Calu3 (cell line): ENCODE measurements at regions not wholly inside any gene's neighbourhood (a gene's known extent, or its start where the extent isn't known, plus 50 kb on each side); places are given as distances from the start of the nearest gene placed in this dataset.
"Not testable (repeated sequence)": the region's sequence is repeated elsewhere in the genome, so short reads cannot be mapped to it uniquely, and the experiment has no call there.

ENCODE experiments used
- BruUV-seq: library from RNA; stranded (reverse); fragments of 400-500 nt; replicated peaks from 2 replicates; lab custom pipeline; 2021; lab: Mats Ljungman, UMichigan
- CTCF ChIA-PET: fragments of 300-600 bp; sonication (Branson Sonifier 250); formaldehyde crosslinking; loops from one replicate; lab custom pipeline; 2022; ENCODE audit warnings: antibody characterized with exemption; lab: Charles Lee
- DNase-seq: peaks from one replicate; pipeline ENCODE4 v3.0.0; 2022
- H3K27ac Mint-ChIP-seq: one replicate; pipeline ENCODE4 v1.8.0; 2022; ENCODE audit warnings: mixed read lengths; ENCODE audit not compliant: unreplicated experiment
- H3K27me3 Mint-ChIP-seq: one replicate; pipeline ENCODE4 v1.8.0; 2022; ENCODE audit warnings: mixed read lengths; ENCODE audit not compliant: unreplicated experiment
- H3K36me3 Mint-ChIP-seq: one replicate; pipeline ENCODE4 v1.8.0; 2022; ENCODE audit warnings: mild to moderate bottlenecking, moderate library complexity, mixed read lengths; ENCODE audit not compliant: insufficient read depth, unreplicated experiment
- H3K4me1 Mint-ChIP-seq: one replicate; pipeline ENCODE4 v1.8.0; 2022; ENCODE audit warnings: mild to moderate bottlenecking, low read depth, mixed read lengths; ENCODE audit not compliant: unreplicated experiment
- H3K4me3 Mint-ChIP-seq: one replicate; pipeline ENCODE4 v1.8.0; 2022; ENCODE audit warnings: mild to moderate bottlenecking, low read depth, moderate library complexity, mixed read lengths; ENCODE audit not compliant: unreplicated experiment
- H3K9me3 Mint-ChIP-seq: one replicate; pipeline ENCODE4 v1.8.0; 2022; ENCODE audit warnings: low read depth, mixed read lengths; ENCODE audit not compliant: unreplicated experiment
- intact Hi-C: fragments of 100-400 bp; cut with micrococcal nuclease; formaldehyde crosslinking; loops from one replicate; pipeline ENCODE4 v1.10.0; 2022; ENCODE audit not compliant: unreplicated experiment
- TF ChIP-seq, protein P1 (sequence below): fragments of 200-600 bp; IDR thresholded peaks from one replicate; pipeline ENCODE4 v1.8.0; 2022; ENCODE audit warnings: antibody characterized with exemption; ENCODE audit not compliant: unreplicated experiment

- intact Hi-C loops, result no loop called here
- TF ChIP-seq, protein P1, sequence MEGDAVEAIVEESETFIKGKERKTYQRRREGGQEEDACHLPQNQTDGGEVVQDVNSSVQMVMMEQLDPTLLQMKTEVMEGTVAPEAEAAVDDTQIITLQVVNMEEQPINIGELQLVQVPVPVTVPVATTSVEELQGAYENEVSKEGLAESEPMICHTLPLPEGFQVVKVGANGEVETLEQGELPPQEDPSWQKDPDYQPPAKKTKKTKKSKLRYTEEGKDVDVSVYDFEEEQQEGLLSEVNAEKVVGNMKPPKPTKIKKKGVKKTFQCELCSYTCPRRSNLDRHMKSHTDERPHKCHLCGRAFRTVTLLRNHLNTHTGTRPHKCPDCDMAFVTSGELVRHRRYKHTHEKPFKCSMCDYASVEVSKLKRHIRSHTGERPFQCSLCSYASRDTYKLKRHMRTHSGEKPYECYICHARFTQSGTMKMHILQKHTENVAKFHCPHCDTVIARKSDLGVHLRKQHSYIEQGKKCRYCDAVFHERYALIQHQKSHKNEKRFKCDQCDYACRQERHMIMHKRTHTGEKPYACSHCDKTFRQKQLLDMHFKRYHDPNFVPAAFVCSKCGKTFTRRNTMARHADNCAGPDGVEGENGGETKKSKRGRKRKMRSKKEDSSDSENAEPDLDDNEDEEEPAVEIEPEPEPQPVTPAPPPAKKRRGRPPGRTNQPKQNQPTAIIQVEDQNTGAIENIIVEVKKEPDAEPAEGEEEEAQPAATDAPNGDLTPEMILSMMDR, result no peak
- Mint-ChIP-seq H3K36me3 (no peaks in the 10 kb centered on the region), H3K4me3 (no peak overlapping the region), H3K27ac (no peak overlapping the region), H3K27me3 (no peaks in the 10 kb centered on the region), H3K4me1 (no peaks in the 10 kb centered on the region), H3K9me3 (peaks cover under 1% of the 10 kb centered on the region)
- DNase-seq, result no peak
- CTCF ChIA-PET, result no interaction called here
- no TSS peak for BruUV-seq
These were observed 860.0 kb upstream of the ZEB2 start for GRCh38 chr2:145379934-145380333.

GRCh38 chr2:145374165-145374564 is 854.2 kb upstream of the ZEB2 start:
- intact Hi-C loops, result no loop called here
- Mint-ChIP-seq H3K27ac (no peak overlapping the region), H3K4me1 (no peaks in the 10 kb centered on the region), H3K27me3 (no peaks in the 10 kb centered on the region), H3K36me3 (no peaks in the 10 kb centered on the region), H3K9me3 (peaks cover 5% of the 10 kb centered on the region), H3K4me3 (no peak overlapping the region)
- CTCF ChIA-PET, result no interaction called here
- no peak for DNase-seq
- TF ChIP-seq, protein P1, result no peak
- no TSS peak for BruUV-seq

- H3K27me3 Mint-ChIP-seq, H3K36me3 Mint-ChIP-seq, H3K27ac Mint-ChIP-seq, H3K4me1 Mint-ChIP-seq, H3K9me3 Mint-ChIP-seq, BruUV-seq, intact Hi-C loops, H3K4me3 Mint-ChIP-seq, CTCF ChIA-PET, DNase-seq: not testable (repeated sequence)
These were observed 847.4 kb upstream of the ZEB2 start for GRCh38 chr2:145367334-145367733.

DNA sequence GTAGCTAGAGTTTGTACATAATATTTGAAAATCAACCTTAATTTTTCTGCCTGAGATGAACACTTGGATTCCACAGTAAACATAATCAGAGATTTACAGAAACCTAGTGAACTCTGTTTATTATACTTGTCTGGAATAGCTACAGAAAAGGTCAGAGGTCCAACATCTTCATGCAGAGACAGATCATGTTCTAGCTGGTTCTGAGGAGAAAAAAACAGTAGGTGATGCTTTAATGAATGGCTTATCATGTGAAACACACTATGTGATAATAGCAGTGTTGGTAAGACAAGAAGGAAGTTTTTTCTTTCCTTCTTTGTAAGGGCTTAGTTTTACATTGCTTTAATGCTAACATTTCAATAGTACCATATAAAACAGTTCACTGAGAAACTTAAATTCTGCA is 846.4 kb upstream of the ZEB2 start:
- CTCF ChIA-PET, result no interaction called here
- intact Hi-C loops, result no loop called here
- Mint-ChIP-seq H3K36me3 (no peaks in the 10 kb centered on the region), H3K27me3 (no peaks in the 10 kb centered on the region), H3K27ac (no peak overlapping the region), H3K4me3 (no peak overlapping the region), H3K9me3 (no peaks in the 10 kb centered on the region), H3K4me1 (no peaks in the 10 kb centered on the region)
- DNase-seq, result no peak
- TF ChIP-seq, protein P1, result no peak
- BruUV-seq, result no TSS peak

GRCh38 chr2:145360129-145360790 is 840.3 kb upstream of the ZEB2 start:
- no peak overlapping the region for H3K4me3 Mint-ChIP-seq
- no peaks in the 10 kb centered on the region for H3K27me3 Mint-ChIP-seq
- H3K27ac Mint-ChIP-seq, result no peak overlapping the region
- CTCF ChIA-PET, result no interaction called here
- TF ChIP-seq, protein P1, result no peak
- no peak for DNase-seq
- no peaks in the 10 kb centered on the region for H3K36me3 Mint-ChIP-seq
- BruUV-seq, result no TSS peak
- no peaks in the 10 kb centered on the region for H3K9me3 Mint-ChIP-seq
- intact Hi-C loops, result no loop called here
- no peaks in the 10 kb centered on the region for H3K4me1 Mint-ChIP-seq
